Chondrocyte (in vitro differentiated cells): ENCODE measurements at regions not wholly inside any gene's neighbourhood (a gene's known extent, or its start where the extent isn't known, plus 50 kb on each side); places are given as distances from the start of the nearest gene placed in this dataset.

Source experiments
- DNase-seq: peaks from one replicate; pipeline ENCODE4 v3.0.0; 2021; ENCODE audit warnings: mixed read lengths, low spot score
- H3K27ac Mint-ChIP-seq: one replicate; pipeline ENCODE4 v1.8.0; 2021; ENCODE audit warnings: mild to moderate bottlenecking, moderate library complexity, mixed read lengths; ENCODE audit not compliant: unreplicated experiment
- H3K27me3 Mint-ChIP-seq: 2 replicates; pipeline ENCODE4 v1.8.0; 2021; ENCODE audit warnings: low read depth, mixed read lengths
- H3K36me3 Mint-ChIP-seq: 2 replicates; pipeline ENCODE4 v1.8.0; 2021; ENCODE audit warnings: low read depth, mixed read lengths
- H3K4me1 Mint-ChIP-seq: 2 replicates; pipeline ENCODE4 v1.8.0; 2021; ENCODE audit warnings: low read depth, mild to moderate bottlenecking, mixed read lengths
- H3K4me3 Mint-ChIP-seq: one replicate; pipeline ENCODE4 v1.8.0; 2021; ENCODE audit warnings: mild to moderate bottlenecking, moderate library complexity, mixed read lengths; ENCODE audit not compliant: unreplicated experiment
- H3K9me3 Mint-ChIP-seq: 2 replicates; pipeline ENCODE4 v1.8.0; 2021; ENCODE audit warnings: low read depth, mixed read lengths
- CTCF ChIP-seq: fragments of 200-600 bp; sonication (generic); IDR thresholded peaks from 2 replicates; pipeline ENCODE4 v1.5.0; 2021; ENCODE audit warnings: antibody characterized with exemption, mild to moderate bottlenecking, moderate library complexity

- TF ChIP-seq CTCF = no peak
- Mint-ChIP-seq H3K36me3 (no peaks in the 10 kb centered on the region), H3K9me3 (no peaks in the 10 kb centered on the region), H3K27ac (no peak overlapping the region), H3K4me1 (peaks cover 11% of the 10 kb centered on the region), H3K4me3 (no peak overlapping the region), H3K27me3 (no peaks in the 10 kb centered on the region)
- DNase-seq = no peak
Measured at GRCh38 chr6:168896321-168896720, 357.3 kb downstream of the THBS2 start.

- TF ChIP-seq CTCF = peak; percentile 99
- H3K4me1 Mint-ChIP-seq = peaks cover 11% of the 10 kb centered on the region
- H3K27ac Mint-ChIP-seq = no peak overlapping the region
- no peaks in the 10 kb centered on the region for H3K36me3 Mint-ChIP-seq
- no peaks in the 10 kb centered on the region for H3K27me3 Mint-ChIP-seq
- DNase-seq = no peak
- peak overlapping the region; percentile 62 for H3K4me3 Mint-ChIP-seq
- H3K9me3 Mint-ChIP-seq = no peaks in the 10 kb centered on the region
Measured at GRCh38 chr6:168895102-168895812, 358.4 kb downstream of the THBS2 start.

GRCh38 chr6:168892031-168892430 lies 361.6 kb downstream of the THBS2 start:
- no peak overlapping the region for H3K4me3 Mint-ChIP-seq
- peaks cover 11% of the 10 kb centered on the region for H3K4me1 Mint-ChIP-seq
- H3K27me3 Mint-ChIP-seq = peaks cover 4% of the 10 kb centered on the region
- TF ChIP-seq CTCF = no peak
- H3K36me3 Mint-ChIP-seq = no peaks in the 10 kb centered on the region
- no peaks in the 10 kb centered on the region for H3K9me3 Mint-ChIP-seq
- no peak overlapping the region for H3K27ac Mint-ChIP-seq
- no peak for DNase-seq

GRCh38 chr6:168890981-168891365 lies 362.7 kb downstream of the THBS2 start:
- TF ChIP-seq CTCF = no peak
- no peak for DNase-seq
- Mint-ChIP-seq H3K4me3 (no peak overlapping the region), H3K27ac (no peak overlapping the region), H3K36me3 (no peaks in the 10 kb centered on the region), H3K4me1 (peaks cover 11% of the 10 kb centered on the region), H3K27me3 (peaks cover 4% of the 10 kb centered on the region), H3K9me3 (no peaks in the 10 kb centered on the region)

GRCh38 chr6:168890306-168890980 lies 363.2 kb downstream of the THBS2 start:
- peaks cover 4% of the 10 kb centered on the region for H3K27me3 Mint-ChIP-seq
- H3K4me3 Mint-ChIP-seq = no peak overlapping the region
- H3K36me3 Mint-ChIP-seq = no peaks in the 10 kb centered on the region
- H3K27ac Mint-ChIP-seq = no peak overlapping the region
- H3K4me1 Mint-ChIP-seq = peaks cover 9% of the 10 kb centered on the region
- H3K9me3 Mint-ChIP-seq = no peaks in the 10 kb centered on the region
- no peak for DNase-seq
- no peak for TF ChIP-seq CTCF
